Stromal cell of bone marrow (primary cell): ENCODE measurements at regions not wholly inside any gene's neighbourhood (a gene's known extent, or its start where the extent isn't known, plus 50 kb on each side); places are given as distances from the start of the nearest gene placed in this dataset.

Experiments
- DNase-seq: peaks from one replicate; pipeline ENCODE4 v3.0.0-alpha.2; 2012; ENCODE audit warnings: low read depth

- DNase-seq = no peak
These were observed 51.7 kb upstream of the NFKBIA start for GRCh38 chr14:35456261-35456660.

- no peak for DNase-seq
These were observed 53.9 kb upstream of the NFKBIA start for GRCh38 chr14:35458442-35458841.

DNA sequence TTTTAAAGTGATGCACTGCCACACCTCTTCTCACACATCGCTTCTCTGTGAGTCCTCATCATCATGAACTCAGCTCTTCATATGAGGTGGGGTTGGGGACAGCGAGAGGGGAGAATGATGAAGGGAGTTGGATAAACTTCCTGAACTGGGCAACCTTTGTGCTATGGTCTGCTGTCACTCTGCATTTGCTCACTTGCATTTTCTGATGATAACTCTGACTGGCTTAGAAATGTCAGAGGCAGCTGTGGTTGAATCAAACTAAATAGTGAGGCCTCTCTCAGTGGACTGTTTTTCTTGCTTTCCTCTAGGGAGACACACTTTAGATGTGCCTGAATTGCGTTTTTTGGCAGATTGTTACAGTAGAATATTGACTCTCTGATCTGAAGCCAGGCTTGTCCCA, 55.2 kb upstream of the NFKBIA start:
- DNase-seq = no peak

DNA sequence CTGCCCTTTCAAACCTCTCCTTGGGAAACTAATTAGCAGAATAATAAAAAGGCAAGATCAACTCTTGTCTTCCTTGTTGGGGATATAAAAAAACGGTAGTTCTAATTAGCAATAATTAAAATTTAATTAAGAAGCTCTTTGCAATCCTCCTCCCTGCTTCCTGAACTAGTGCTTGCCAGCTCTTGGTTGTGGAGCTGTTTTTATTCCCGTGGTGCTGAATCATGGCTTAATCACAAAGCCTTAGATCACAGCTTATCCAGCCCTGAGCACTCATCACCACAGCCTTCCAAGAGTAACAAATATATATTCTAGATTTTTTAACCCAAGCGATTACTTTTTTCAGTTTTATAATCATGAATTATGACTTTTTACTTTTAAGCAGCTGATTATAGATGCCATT, 63.2 kb upstream of the INSM2 start:
- peak; percentile 11 for DNase-seq

DNA sequence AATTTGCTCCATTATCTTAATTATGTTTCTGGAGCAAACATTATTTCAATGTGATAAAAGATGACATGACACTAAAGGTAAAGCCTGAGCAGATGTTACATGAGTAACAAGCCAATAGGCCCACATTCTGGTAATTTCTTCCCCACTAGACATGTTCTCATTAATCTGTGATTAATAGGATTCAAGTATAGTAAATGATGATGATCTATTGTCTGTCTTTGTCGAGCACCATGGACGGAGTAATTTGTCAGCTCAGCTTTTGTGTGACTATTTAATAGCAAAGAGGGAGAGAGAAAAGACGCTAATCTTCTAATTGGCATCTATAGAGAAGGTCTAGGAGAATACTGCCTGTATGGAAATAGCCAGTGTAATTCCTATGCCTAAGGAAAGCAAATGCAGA, 62.2 kb upstream of the INSM2 start:
- DNase-seq = no peak

- DNase-seq = no peak
These were observed 59.6 kb upstream of the INSM2 start for GRCh38 chr14:35474323-35474722.

DNA sequence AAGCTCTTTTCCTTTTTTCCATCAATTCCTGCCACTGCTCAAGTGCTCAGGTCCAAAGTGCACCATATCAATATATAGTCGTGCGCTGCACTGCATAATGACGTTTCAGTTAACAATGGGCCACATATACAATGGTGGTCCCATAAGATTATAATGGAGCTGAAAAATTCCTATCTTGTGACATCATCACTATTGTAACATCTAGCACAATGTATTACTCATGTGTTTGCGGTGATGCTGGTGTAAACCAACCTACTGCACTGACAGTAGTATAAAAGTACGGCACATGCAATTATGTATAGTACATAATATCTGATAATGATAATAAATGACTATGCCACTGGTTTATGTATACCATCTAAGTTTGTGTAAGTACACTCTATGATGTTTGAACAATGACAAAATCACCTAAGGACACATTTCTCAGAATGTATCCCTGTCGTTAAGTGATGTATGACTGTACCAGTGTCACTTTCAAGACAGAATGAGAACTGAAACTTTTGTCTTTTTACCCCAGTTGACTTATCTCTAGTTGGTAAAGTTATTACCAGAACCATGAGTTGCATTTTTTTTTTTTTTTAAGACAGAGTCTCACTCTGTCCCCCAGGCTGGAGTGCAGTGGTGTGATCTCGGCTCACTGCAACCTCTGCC, 53.7 kb upstream of the INSM2 start:
- DNase-seq = no peak

DNA sequence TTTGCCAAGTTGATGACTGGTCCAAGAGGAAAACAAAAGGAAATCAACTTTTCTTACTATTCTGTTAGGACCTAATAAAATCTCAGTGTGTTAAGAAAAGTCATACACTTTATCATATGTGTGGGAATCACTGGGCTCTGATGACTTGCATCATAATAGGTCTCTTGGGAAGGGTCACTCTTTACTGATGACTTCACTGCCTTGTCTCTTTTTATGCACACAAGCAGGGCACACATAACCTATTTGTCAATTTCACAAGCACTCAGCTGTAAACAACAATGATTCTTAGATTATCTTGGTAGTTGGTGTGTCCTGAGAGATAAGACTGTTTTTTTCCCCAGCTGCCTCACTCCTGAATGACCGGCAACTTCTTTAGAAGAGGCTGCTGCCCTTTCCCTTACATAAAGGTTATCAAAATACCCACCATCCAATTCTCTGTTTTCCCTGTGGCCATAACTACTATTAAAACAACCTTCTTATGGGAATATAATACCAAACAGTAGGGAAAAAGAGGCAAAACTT, 50.9 kb upstream of the INSM2 start:
- no peak for DNase-seq
